ENCODE measurements at regions not wholly inside any gene's neighbourhood (a gene's known extent, or its start where the extent isn't known, plus 50 kb on each side); places are given as distances from the start of the nearest gene placed in this dataset.

DNA sequence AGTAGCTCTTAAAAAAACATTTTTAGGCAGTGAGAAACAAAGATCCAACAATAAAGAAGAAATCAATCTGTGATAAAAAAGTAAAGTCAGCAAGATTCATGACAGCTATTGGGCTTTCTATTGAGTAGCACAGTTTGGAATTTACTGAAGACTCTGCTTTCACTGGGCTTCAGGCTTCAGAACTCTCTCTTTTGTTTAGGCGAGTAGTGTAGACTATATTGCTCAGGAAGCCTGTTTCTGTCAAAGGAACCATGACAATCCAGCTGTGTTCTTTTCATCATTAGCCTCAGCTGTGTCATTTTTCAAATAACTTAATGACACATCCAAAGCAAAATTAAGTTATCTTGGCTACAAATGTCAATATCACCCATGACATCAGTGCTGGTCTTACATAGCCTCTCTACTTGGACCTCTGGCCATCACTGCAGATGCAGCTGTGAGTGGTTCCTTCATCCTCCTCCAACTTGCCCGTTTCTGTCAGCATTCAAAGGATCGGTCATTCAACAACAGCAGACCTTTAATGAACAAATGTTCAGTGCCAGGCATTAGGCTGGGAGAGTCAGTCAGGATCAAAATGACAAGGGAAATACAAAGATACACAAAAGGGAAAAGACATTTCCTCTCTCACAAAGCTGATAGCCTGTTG is 332.8 kb upstream of the MTNR1B start:
- no peak overlapping the region for H3K9ac ChIP-seq
- no peak for TF ChIP-seq EZH2 (IDR thresholded peaks at IDR 0.05)
- H4K20me1 ChIP-seq (ENCODE audit: low read depth): no peaks in the 10 kb centered on the region
- Mint-ChIP-seq H3K36me3 (peaks cover 3% of the 10 kb centered on the region), H3K9me3 (no peaks in the 10 kb centered on the region), H3K4me3 (no peak overlapping the region), H3K27ac (peak overlapping the region; percentile 46), H3K27me3 (ENCODE audit: insufficient read depth, low read depth) (no peaks in the 10 kb centered on the region), H3K4me1 (peaks cover 20% of the 10 kb centered on the region)
- H3K9me3 ChIP-seq (ENCODE audit: low read depth): no peaks in the 10 kb centered on the region
- no peak overlapping the region for H3K27ac ChIP-seq
- no peak overlapping the region for H3K4me2 ChIP-seq
- peaks cover 6% of the 10 kb centered on the region for H3K4me1 ChIP-seq
- H3K36me3 ChIP-seq: no peaks in the 10 kb centered on the region
- no peaks in the 10 kb centered on the region for H3K27me3 ChIP-seq
- H2AFZ ChIP-seq (replicated peaks): no peak overlapping the region
- DNase-seq (ENCODE audit: low spot score): no peak
- no peaks in the 10 kb centered on the region for H3K79me2 ChIP-seq (ENCODE audit: low read depth)
- H3F3A ChIP-seq (ENCODE audit: low read depth): no peaks in the 10 kb centered on the region
- H3K4me3 ChIP-seq: no peak overlapping the region

DNA sequence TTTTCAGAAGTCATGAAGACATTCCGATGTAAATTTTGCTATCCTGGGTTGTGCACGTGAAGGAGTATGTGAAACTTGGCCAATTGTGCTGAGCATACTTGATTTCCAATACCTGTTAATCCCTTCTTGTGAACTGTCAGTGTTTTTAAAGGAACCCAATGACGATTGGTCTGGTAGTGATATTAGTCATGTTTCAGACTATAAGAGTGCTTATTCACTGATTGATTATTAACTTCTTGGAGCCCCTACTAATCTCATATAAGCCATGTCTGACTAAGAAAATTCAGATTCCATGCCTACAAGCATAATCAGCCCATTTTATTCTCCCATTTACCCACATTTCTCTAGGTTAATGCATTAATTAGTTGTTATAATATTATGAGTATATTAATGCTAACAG is 330.8 kb upstream of the MTNR1B start:
- Mint-ChIP-seq H3K4me1 (peaks cover 20% of the 10 kb centered on the region), H3K9me3 (no peaks in the 10 kb centered on the region), H3K27me3 (ENCODE audit: insufficient read depth, low read depth) (no peaks in the 10 kb centered on the region), H3K4me3 (no peak overlapping the region), H3K36me3 (peaks cover 3% of the 10 kb centered on the region), H3K27ac (no peak overlapping the region)
- Histone ChIP-seq H2AFZ (replicated peaks) (no peak overlapping the region), H3K9me3 (ENCODE audit: low read depth) (no peaks in the 10 kb centered on the region), H3K27me3 (no peaks in the 10 kb centered on the region), H3F3A (ENCODE audit: low read depth) (no peaks in the 10 kb centered on the region), H3K4me2 (no peak overlapping the region), H4K20me1 (ENCODE audit: low read depth) (no peaks in the 10 kb centered on the region), H3K4me1 (peaks cover 6% of the 10 kb centered on the region), H3K9ac (no peak overlapping the region), H3K79me2 (ENCODE audit: low read depth) (no peaks in the 10 kb centered on the region), H3K36me3 (no peaks in the 10 kb centered on the region), H3K27ac (no peak overlapping the region), H3K4me3 (no peak overlapping the region)
- DNase-seq (ENCODE audit: low spot score): no peak
- TF ChIP-seq EZH2 (IDR thresholded peaks at IDR 0.05): no peak

GRCh38 chr11:92642177-92642931 is 327.1 kb upstream of the MTNR1B start:
- H3K4me3 Mint-ChIP-seq: no peak overlapping the region
- Histone ChIP-seq H3K27me3 (no peaks in the 10 kb centered on the region), H3F3A (ENCODE audit: low read depth) (no peaks in the 10 kb centered on the region), H3K79me2 (ENCODE audit: low read depth) (no peaks in the 10 kb centered on the region), H3K9me3 (ENCODE audit: low read depth) (no peaks in the 10 kb centered on the region), H3K4me3 (no peak overlapping the region), H4K20me1 (ENCODE audit: low read depth) (no peaks in the 10 kb centered on the region), H3K9ac (no peak overlapping the region), H3K4me1 (no peaks in the 10 kb centered on the region), H2AFZ (replicated peaks) (no peak overlapping the region), H3K4me2 (no peak overlapping the region), H3K27ac (no peak overlapping the region), H3K36me3 (no peaks in the 10 kb centered on the region)
- H3K36me3 Mint-ChIP-seq: peaks cover 2% of the 10 kb centered on the region
- TF ChIP-seq EZH2 (IDR thresholded peaks at IDR 0.05) (no peak), CTCF (IDR thresholded peaks at IDR 0.05) (no peak), EZH2phosphoT487 (IDR thresholded peaks at IDR 0.05) (no peak)
- peaks cover 2% of the 10 kb centered on the region for H3K4me1 Mint-ChIP-seq
- H3K27ac Mint-ChIP-seq: no peak overlapping the region
- no peaks in the 10 kb centered on the region for H3K9me3 Mint-ChIP-seq
- DNase-seq (ENCODE audit: low spot score): no peak
- H3K27me3 Mint-ChIP-seq (ENCODE audit: insufficient read depth, low read depth): no peaks in the 10 kb centered on the region

DNA sequence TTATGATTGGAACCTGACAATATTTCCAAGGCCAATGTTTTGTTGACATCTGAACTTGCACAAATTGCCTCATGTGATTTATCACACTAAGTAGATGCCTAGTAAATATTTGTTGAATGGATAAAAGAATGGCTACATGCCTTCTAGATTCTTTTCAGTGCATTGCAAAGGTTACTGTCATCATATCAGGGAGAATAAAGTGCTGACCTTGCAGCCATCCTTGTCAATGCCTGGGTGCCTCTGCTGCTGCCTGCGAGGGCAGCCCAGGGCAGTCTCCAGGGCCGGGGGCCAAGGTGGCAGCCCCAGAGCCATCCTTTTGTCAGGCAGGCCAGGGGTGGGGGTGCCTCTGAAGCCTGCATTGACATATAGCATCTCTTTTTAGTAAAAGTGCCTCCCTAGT is 325.6 kb upstream of the MTNR1B start:
- no peaks in the 10 kb centered on the region for H3K27me3 Mint-ChIP-seq (ENCODE audit: insufficient read depth, low read depth)
- no peaks in the 10 kb centered on the region for H3K4me1 Mint-ChIP-seq
- no peak for DNase-seq (ENCODE audit: low spot score)
- Histone ChIP-seq H3K4me3 (no peak overlapping the region), H3K27me3 (no peaks in the 10 kb centered on the region), H3K27ac (no peak overlapping the region), H3K9me3 (ENCODE audit: low read depth) (no peaks in the 10 kb centered on the region), H4K20me1 (ENCODE audit: low read depth) (no peaks in the 10 kb centered on the region), H3K4me2 (no peak overlapping the region), H3K4me1 (no peaks in the 10 kb centered on the region), H2AFZ (replicated peaks) (no peak overlapping the region), H3K9ac (no peak overlapping the region), H3K36me3 (no peaks in the 10 kb centered on the region), H3K79me2 (ENCODE audit: low read depth) (no peaks in the 10 kb centered on the region), H3F3A (ENCODE audit: low read depth) (no peaks in the 10 kb centered on the region)
- H3K4me3 Mint-ChIP-seq: no peak overlapping the region
- H3K36me3 Mint-ChIP-seq: peaks cover 3% of the 10 kb centered on the region
- H3K9me3 Mint-ChIP-seq: no peaks in the 10 kb centered on the region
- TF ChIP-seq CTCF (IDR thresholded peaks at IDR 0.05) (no peak), EZH2phosphoT487 (IDR thresholded peaks at IDR 0.05) (no peak), EZH2 (IDR thresholded peaks at IDR 0.05) (no peak)
- no peak overlapping the region for H3K27ac Mint-ChIP-seq
